Panc1 (cell line): ENCODE measurements at regions not wholly inside any gene's neighbourhood (a gene's known extent, or its start where the extent isn't known, plus 50 kb on each side); places are given as distances from the start of the nearest gene placed in this dataset.

Source experiments
- POLR2AphosphoS5 ChIP-seq: IDR thresholded peaks from 2 replicates; pipeline ENCODE4 v1.6.1; 2012; ENCODE audit warnings: mild to moderate bottlenecking, low read depth, low read length, moderate library complexity
- TF ChIP-seq, protein P1 (sequence below): fragments of 450-650 bp; IDR thresholded peaks from 2 replicates; pipeline ENCODE4 v1.5.1; 2017; ENCODE audit warnings: mild to moderate bottlenecking

DNA sequence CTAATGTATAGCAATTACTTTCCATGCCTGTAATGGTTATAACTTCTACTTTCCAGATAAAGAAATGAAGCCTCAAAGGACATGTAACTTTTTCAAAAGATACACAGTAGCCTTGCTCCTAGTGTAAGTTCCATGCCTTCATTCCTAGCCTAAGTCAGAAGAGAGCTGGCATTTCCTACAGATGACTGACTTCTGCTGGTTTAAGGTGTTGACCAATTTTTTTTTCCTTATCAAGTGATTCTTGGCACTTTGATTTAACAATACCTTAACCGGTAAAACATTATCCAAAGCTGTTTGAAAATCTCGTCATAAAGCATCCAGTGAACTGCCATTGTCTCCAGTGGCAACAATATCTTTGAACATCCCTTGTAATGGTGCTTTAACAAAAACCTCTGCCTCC, 145.1 kb upstream of the VCX3A start:
- TF ChIP-seq, protein P1, sequence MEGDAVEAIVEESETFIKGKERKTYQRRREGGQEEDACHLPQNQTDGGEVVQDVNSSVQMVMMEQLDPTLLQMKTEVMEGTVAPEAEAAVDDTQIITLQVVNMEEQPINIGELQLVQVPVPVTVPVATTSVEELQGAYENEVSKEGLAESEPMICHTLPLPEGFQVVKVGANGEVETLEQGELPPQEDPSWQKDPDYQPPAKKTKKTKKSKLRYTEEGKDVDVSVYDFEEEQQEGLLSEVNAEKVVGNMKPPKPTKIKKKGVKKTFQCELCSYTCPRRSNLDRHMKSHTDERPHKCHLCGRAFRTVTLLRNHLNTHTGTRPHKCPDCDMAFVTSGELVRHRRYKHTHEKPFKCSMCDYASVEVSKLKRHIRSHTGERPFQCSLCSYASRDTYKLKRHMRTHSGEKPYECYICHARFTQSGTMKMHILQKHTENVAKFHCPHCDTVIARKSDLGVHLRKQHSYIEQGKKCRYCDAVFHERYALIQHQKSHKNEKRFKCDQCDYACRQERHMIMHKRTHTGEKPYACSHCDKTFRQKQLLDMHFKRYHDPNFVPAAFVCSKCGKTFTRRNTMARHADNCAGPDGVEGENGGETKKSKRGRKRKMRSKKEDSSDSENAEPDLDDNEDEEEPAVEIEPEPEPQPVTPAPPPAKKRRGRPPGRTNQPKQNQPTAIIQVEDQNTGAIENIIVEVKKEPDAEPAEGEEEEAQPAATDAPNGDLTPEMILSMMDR: no peak
- TF ChIP-seq POLR2AphosphoS5: no peak
